B cell (primary cell): ENCODE measurements at regions not wholly inside any gene's neighbourhood (a gene's known extent, or its start where the extent isn't known, plus 50 kb on each side); places are given as distances from the start of the nearest gene placed in this dataset.

Source experiments
- ATAC-seq: fragments of 200-7000 bp; cut with Tn5 transposase; one replicate; pipeline ENCODE4 v1.10.0; 2021; ENCODE audit warnings: low read depth, mild to moderate bottlenecking, moderate number of reproducible peaks, moderate library complexity
- CTCF ChIA-PET: fragments of 350-600 bp; sonication (Branson Sonifier 250); formaldehyde crosslinking; loops from one replicate; lab custom pipeline; 2021; ENCODE audit warnings: antibody characterized with exemption, inconsistent platforms; lab: Charles Lee
- POLR2A ChIA-PET: fragments of 350-600 bp; sonication (Branson Sonifier 250); formaldehyde crosslinking; loops from one replicate; lab custom pipeline; 2021; ENCODE audit warnings: antibody characterized with exemption; lab: Charles Lee
- DNase-seq: peaks from one replicate; pipeline ENCODE4 v3.0.0; 2013
- H2AFZ ChIP-seq: 2 replicates; pipeline ENCODE4 v1.6.1; 2012; ENCODE audit warnings: mild to moderate bottlenecking, low read depth, low read length; ENCODE audit not compliant: insufficient read depth, poor library complexity, severe bottlenecking
- H3K27ac ChIP-seq, 2 donors: 1 replicate in 1 of 2; 2 replicates in 1 of 2; pipeline ENCODE4 v1.5.1; 2012 to 2013; ENCODE audit warnings: low read length in 2 of 2, mild to moderate bottlenecking in 2 of 2, moderate library complexity in 1 of 2
- H3K27me3 ChIP-seq, 4 experiments: fragments of 200-600 bp in 1 of 4; sonication (generic) in 1 of 4; replicated peaks in 1 of 4; 1 replicate in 2 of 4; 2 replicates in 2 of 4; pipeline versions ENCODE4 v1.6.1 to v1.7.0; 2013 to 2016; ENCODE audit warnings: low read length in 3 of 4, mild to moderate bottlenecking in 2 of 4, mixed read lengths in 1 of 4, moderate library complexity in 1 of 4; ENCODE audit not compliant: insufficient read depth in 4 of 4, control insufficient read depth in 3 of 4; ENCODE audit errors: control extremely low read depth in 1 of 4
- H3K36me3 ChIP-seq, 2 experiments: replicated peaks in 1 of 2; 1 replicate in 1 of 2; 2 replicates in 1 of 2; pipeline versions ENCODE4 v1.6.1 to v1.7.1; 2013; ENCODE audit warnings: low read length in 1 of 2; ENCODE audit not compliant: insufficient read depth in 2 of 2, control insufficient read depth in 1 of 2; ENCODE audit errors: control extremely low read depth in 1 of 2, extremely low read depth in 1 of 2
- H3K4me1 ChIP-seq, 2 donors: fragments of 200-600 bp in 1 of 2; sonication (generic) in 1 of 2; 1 replicate in 1 of 2; 2 replicates in 1 of 2; pipeline versions ENCODE4 v1.5.1 to v1.6.1; 2013 to 2017; ENCODE audit warnings: low read length in 2 of 2; ENCODE audit not compliant: control insufficient read depth in 2 of 2, insufficient read depth in 2 of 2
- H3K4me2 ChIP-seq: replicated peaks from 2 replicates; pipeline ENCODE3; 2012; ENCODE audit warnings: mild to moderate bottlenecking, low read depth, low read length; ENCODE audit not compliant: poor library complexity, severe bottlenecking
- H3K4me3 ChIP-seq, 5 experiments: fragments of 200-600 bp in 1 of 5; sonication (generic) in 1 of 5; 1 replicate in 3 of 5; 2 replicates in 2 of 5; pipeline versions ENCODE4 v1.5.1 to v1.7.0; 2011 to 2016; ENCODE audit warnings: low read length in 4 of 5, mild to moderate bottlenecking in 4 of 5, low read depth in 2 of 5, control low read depth in 1 of 5, moderate library complexity in 1 of 5; ENCODE audit not compliant: insufficient read depth in 1 of 5; ENCODE audit errors: control extremely low read depth in 1 of 5, extremely low read depth in 1 of 5
- H3K79me2 ChIP-seq: fragments of 200-600 bp; sonication (generic); one replicate; pipeline ENCODE4 v1.6.0; 2016; ENCODE audit warnings: low read length; ENCODE audit not compliant: control insufficient read depth, insufficient read depth
- H3K9ac ChIP-seq: fragments of 200-600 bp; sonication (generic); 2 replicates; pipeline ENCODE4 v1.6.1; 2017; ENCODE audit warnings: mild to moderate bottlenecking, low read length, moderate library complexity
- H3K9me3 ChIP-seq, 3 donors: one replicate each; pipeline versions ENCODE4 v1.6.1 to v1.7.1; 2013; ENCODE audit warnings: low read length in 2 of 3; ENCODE audit not compliant: control insufficient read depth in 2 of 3, insufficient read depth in 1 of 3; ENCODE audit errors: control extremely low read depth in 1 of 3
- H4K20me1 ChIP-seq: 2 replicates; pipeline ENCODE4 v1.6.0; 2012; ENCODE audit warnings: mild to moderate bottlenecking, low read length; ENCODE audit not compliant: insufficient read depth, control insufficient read depth, poor library complexity, severe bottlenecking
- H3K27ac Mint-ChIP-seq: one replicate; pipeline ENCODE4 v1.8.0; 2021; ENCODE audit warnings: mixed read lengths
- H3K27me3 Mint-ChIP-seq: one replicate; pipeline ENCODE4 v1.8.0; 2021; ENCODE audit warnings: mixed read lengths
- H3K4me1 Mint-ChIP-seq: one replicate; pipeline ENCODE4 v1.8.0; 2021; ENCODE audit warnings: mixed read lengths
- H3K4me3 Mint-ChIP-seq: one replicate; pipeline ENCODE4 v1.8.0; 2021; ENCODE audit warnings: mixed read lengths
- H3K9me3 Mint-ChIP-seq: one replicate; pipeline ENCODE4 v1.8.0; 2022; ENCODE audit warnings: mixed read lengths; ENCODE audit not compliant: insufficient read depth
- CTCF ChIP-seq: fragments of 200-600 bp; IDR thresholded peaks from one replicate; pipeline ENCODE4 v1.8.0; 2022; ENCODE audit warnings: antibody characterized with exemption, mild to moderate bottlenecking
- EZH2 ChIP-seq: IDR thresholded peaks from 2 replicates; pipeline ENCODE4 v1.6.1; 2012; ENCODE audit warnings: borderline replicate concordance, low read depth, mild to moderate bottlenecking, moderate library complexity, low read length; ENCODE audit not compliant: insufficient read depth, poor library complexity, severe bottlenecking
- WGBS: methylation state at CpG from one replicate; pipeline ENCODE4 v1.1.5; 2013; ENCODE audit warnings: missing lambda C conversion rate; ENCODE audit not compliant: insufficient coverage; 5-methylcytosine and 5-hydroxymethylcytosine counted together
- intact Hi-C: fragments of 100-400 bp; cut with micrococcal nuclease; formaldehyde crosslinking; loops from one replicate; pipeline ENCODE4 v1.10.0; 2022

GRCh38 chr6:170131351-170131750 is 159.5 kb downstream of the DLL1 start:
- H3K27me3 ChIP-seq = no peaks in the 10 kb centered on the region
- no peak overlapping the region for H3K4me3 Mint-ChIP-seq
- H4K20me1 ChIP-seq = no peaks in the 10 kb centered on the region
- no peak overlapping the region for H3K27ac ChIP-seq
- H3K79me2 ChIP-seq = no peaks in the 10 kb centered on the region
- ChIA-PET POLR2A (no interaction called here), CTCF (no interaction called here)
- intact Hi-C loops = no loop called here
- WGBS = 77% methylated on average over 8 of the region's 11 CpGs
- no peak overlapping the region for H3K9ac ChIP-seq
- DNase-seq (no peak), ATAC-seq (no peak)
- no peaks in the 10 kb centered on the region for H3K9me3 Mint-ChIP-seq
- peaks cover 5% of the 10 kb centered on the region for H3K4me1 Mint-ChIP-seq
- peaks cover 0 to 4% of the 10 kb centered on the region in 2 donors for H3K4me1 ChIP-seq
- no peak overlapping the region for H3K27ac Mint-ChIP-seq
- H3K27me3 Mint-ChIP-seq = peaks cover 6% of the 10 kb centered on the region
- H2AFZ ChIP-seq = no peak overlapping the region
- TF ChIP-seq CTCF = no peak
- no peak for TF ChIP-seq EZH2
- H3K36me3 ChIP-seq = no peaks in the 10 kb centered on the region
- no peak overlapping the region for H3K4me3 ChIP-seq
- H3K9me3 ChIP-seq = peaks cover 0 to 11% (median 0%) of the 10 kb centered on the region in 3 donors
- no peak overlapping the region for H3K4me2 ChIP-seq

GRCh38 chr6:170130771-170131241 is 160.1 kb downstream of the DLL1 start:
- Histone ChIP-seq H3K4me3 (no peak overlapping the region), H3K4me1 (peaks cover 0 to 4% of the 10 kb centered on the region in 2 donors), H3K27me3 (no peaks in the 10 kb centered on the region), H3K9ac (no peak overlapping the region), H3K9me3 (peaks cover 0 to 12% (median 0%) of the 10 kb centered on the region in 3 donors), H3K79me2 (no peaks in the 10 kb centered on the region), H3K36me3 (no peaks in the 10 kb centered on the region), H2AFZ (no peak overlapping the region), H3K27ac (no peak overlapping the region), H4K20me1 (no peaks in the 10 kb centered on the region), H3K4me2 (no peak overlapping the region)
- Mint-ChIP-seq H3K27ac (no peak overlapping the region), H3K27me3 (peaks cover 9% of the 10 kb centered on the region), H3K4me1 (peaks cover 7% of the 10 kb centered on the region), H3K4me3 (no peak overlapping the region), H3K9me3 (no peaks in the 10 kb centered on the region)
- POLR2A ChIA-PET = no interaction called here
- DNase-seq = no peak
- no peak for ATAC-seq
- intact Hi-C loops = no loop called here
- CTCF ChIA-PET = no interaction called here
- TF ChIP-seq CTCF = no peak
- TF ChIP-seq EZH2 = no peak
- WGBS = 82% methylated on average over 9 of the region's 9 CpGs
